Thoracic aorta (tissue), 2 donors: ENCODE measurements at regions not wholly inside any gene's neighbourhood (a gene's known extent, or its start where the extent isn't known, plus 50 kb on each side); places are given as distances from the start of the nearest gene placed in this dataset.

Experiments used
- ATAC-seq: fragments of 150-250 bp; one replicate; pipeline ENCODE4 v1.8.0; 2017; ENCODE audit warnings: low read depth; ENCODE audit not compliant: insufficient number of reproducible peaks, low FRiP score
- DNase-seq: peaks from one replicate; pipeline ENCODE4 v3.0.0-alpha.2; 2020; ENCODE audit warnings: low spot score
- H3K27ac ChIP-seq, 2 donors: fragments of 200-600 bp; sonication (generic); 1 replicate in 1 of 2; 2 replicates in 1 of 2; pipeline ENCODE4 v1.5.1; 2016; ENCODE audit warnings: mild to moderate bottlenecking in 2 of 2, moderate library complexity in 2 of 2
- H3K27me3 ChIP-seq: fragments of 200-600 bp; sonication (generic); replicated peaks from 2 replicates; pipeline ENCODE4 v1.6.0; 2016; ENCODE audit warnings: mild to moderate bottlenecking; ENCODE audit not compliant: insufficient read depth
- H3K36me3 ChIP-seq: fragments of 200-600 bp; sonication (generic); one replicate; pipeline ENCODE4 v1.5.1; 2016
- H3K4me1 ChIP-seq, 2 donors: fragments of 200-600 bp; sonication (generic); 1 replicate in 1 of 2; 2 replicates in 1 of 2; pipeline versions ENCODE4 v1.5.1 to v1.6.0; 2016; ENCODE audit warnings: low read depth in 2 of 2, mild to moderate bottlenecking in 1 of 2; ENCODE audit not compliant: control insufficient read depth in 1 of 2
- H3K4me3 ChIP-seq: fragments of 200-600 bp; sonication (generic); 2 replicates; pipeline ENCODE4 v1.5.1; 2016; ENCODE audit warnings: mild to moderate bottlenecking
- H3K9me3 ChIP-seq: fragments of 200-600 bp; sonication (generic); 2 replicates; pipeline ENCODE4 v1.5.1; 2016
- TF ChIP-seq, protein P1 (sequence below): fragments of 200-600 bp; sonication (generic); IDR thresholded peaks from one replicate; pipeline ENCODE4 v1.5.1; 2019; ENCODE audit warnings: antibody characterized with exemption

- H3K36me3 ChIP-seq = no peaks in the 10 kb centered on the region
- no peaks in the 10 kb centered on the region for H3K27me3 ChIP-seq
- no peak overlapping the region for H3K4me3 ChIP-seq
- ATAC-seq (no peak), DNase-seq (no peak)
- H3K9me3 ChIP-seq = no peaks in the 10 kb centered on the region
- no peaks in the 10 kb centered on the region for H3K4me1 ChIP-seq
- TF ChIP-seq, protein P1, sequence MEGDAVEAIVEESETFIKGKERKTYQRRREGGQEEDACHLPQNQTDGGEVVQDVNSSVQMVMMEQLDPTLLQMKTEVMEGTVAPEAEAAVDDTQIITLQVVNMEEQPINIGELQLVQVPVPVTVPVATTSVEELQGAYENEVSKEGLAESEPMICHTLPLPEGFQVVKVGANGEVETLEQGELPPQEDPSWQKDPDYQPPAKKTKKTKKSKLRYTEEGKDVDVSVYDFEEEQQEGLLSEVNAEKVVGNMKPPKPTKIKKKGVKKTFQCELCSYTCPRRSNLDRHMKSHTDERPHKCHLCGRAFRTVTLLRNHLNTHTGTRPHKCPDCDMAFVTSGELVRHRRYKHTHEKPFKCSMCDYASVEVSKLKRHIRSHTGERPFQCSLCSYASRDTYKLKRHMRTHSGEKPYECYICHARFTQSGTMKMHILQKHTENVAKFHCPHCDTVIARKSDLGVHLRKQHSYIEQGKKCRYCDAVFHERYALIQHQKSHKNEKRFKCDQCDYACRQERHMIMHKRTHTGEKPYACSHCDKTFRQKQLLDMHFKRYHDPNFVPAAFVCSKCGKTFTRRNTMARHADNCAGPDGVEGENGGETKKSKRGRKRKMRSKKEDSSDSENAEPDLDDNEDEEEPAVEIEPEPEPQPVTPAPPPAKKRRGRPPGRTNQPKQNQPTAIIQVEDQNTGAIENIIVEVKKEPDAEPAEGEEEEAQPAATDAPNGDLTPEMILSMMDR = no peak
- H3K27ac ChIP-seq = no peak overlapping the region
These were observed 78.9 kb downstream of the COPS8 start for GRCh38 chr2:237164474-237165042.

DNA sequence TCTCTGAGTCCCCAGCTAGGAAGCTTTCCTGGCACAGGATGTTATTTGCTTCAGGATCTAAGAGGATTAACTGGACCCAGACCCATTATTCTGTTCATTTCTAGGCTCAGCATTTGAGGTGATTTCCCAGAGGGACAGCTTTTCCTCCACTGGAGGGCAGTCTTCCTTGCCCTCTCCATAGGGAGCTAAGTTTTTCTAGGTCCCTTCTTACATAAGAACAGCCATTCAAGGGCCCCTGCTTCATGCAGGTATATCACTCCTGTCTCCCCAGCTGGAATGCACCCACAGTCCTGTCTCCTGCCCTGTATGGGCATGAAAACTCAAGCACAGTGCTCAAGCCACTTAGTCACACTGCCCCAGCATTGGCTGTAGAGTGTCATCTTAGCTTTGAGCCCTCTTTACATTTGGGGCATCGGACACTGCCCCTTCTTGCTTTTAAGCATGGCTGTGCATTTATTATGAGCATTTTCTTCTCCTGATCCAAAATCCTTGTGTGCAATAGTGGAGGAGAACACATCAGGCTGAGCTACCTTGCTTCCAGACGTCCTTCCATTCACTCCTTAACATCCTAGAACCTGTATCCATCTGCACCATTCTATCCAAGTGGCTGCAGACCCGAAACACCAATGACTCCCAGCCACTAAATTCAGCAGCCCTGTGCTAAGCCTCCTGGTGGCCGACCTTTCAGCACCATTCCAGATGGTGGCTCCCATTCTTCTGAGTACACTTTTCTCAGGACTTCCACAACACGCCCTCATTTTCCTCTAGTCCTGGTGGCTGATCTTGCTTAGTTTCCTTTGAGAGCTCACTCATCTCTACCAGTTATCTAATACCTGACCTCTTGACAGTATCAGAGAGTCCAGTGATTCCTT is 80.0 kb downstream of the COPS8 start:
- no peak overlapping the region for H3K4me3 ChIP-seq
- DNase-seq = no peak
- H3K27me3 ChIP-seq = no peaks in the 10 kb centered on the region
- H3K27ac ChIP-seq = no peak overlapping the region
- ATAC-seq = no peak
- TF ChIP-seq, protein P1 = no peak
- no peaks in the 10 kb centered on the region for H3K4me1 ChIP-seq
- no peaks in the 10 kb centered on the region for H3K9me3 ChIP-seq
- H3K36me3 ChIP-seq = no peaks in the 10 kb centered on the region

GRCh38 chr2:237167038-237167437 is 81.3 kb downstream of the COPS8 start:
- Histone ChIP-seq H3K36me3 (no peaks in the 10 kb centered on the region), H3K4me3 (no peak overlapping the region), H3K4me1 (peaks cover 3 to 9% of the 10 kb centered on the region in 2 donors), H3K27me3 (no peaks in the 10 kb centered on the region), H3K27ac (no peak overlapping the region), H3K9me3 (no peaks in the 10 kb centered on the region)
- DNase-seq (no peak), ATAC-seq (no peak)
- TF ChIP-seq, protein P1 = no peak

DNA sequence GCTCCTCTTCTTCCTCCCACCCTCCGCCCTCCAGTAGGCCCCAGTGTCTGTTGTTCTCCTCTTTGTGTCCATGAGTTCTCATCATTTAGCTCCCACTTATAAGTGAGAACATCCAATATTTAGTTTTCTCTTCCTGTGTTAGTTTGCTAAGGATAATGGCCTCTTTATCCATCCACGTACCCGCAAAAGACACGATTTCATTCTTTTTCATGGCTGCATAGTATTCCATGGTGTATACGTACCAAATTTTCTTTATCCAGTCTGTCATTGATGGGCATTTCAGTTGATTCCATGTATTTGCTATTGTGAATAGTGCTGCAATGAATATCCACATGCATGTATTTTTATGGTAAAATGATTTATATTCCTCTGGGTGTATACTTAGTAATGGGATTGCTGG is 82.2 kb downstream of the COPS8 start:
- TF ChIP-seq, protein P1 = no peak
- ATAC-seq (no peak), DNase-seq (no peak)
- H3K4me1 ChIP-seq = peaks cover 3 to 12% of the 10 kb centered on the region in 2 donors
- H3K36me3 ChIP-seq = no peaks in the 10 kb centered on the region
- no peak overlapping the region for H3K27ac ChIP-seq
- no peaks in the 10 kb centered on the region for H3K27me3 ChIP-seq
- no peak overlapping the region for H3K4me3 ChIP-seq
- H3K9me3 ChIP-seq = no peaks in the 10 kb centered on the region

DNA sequence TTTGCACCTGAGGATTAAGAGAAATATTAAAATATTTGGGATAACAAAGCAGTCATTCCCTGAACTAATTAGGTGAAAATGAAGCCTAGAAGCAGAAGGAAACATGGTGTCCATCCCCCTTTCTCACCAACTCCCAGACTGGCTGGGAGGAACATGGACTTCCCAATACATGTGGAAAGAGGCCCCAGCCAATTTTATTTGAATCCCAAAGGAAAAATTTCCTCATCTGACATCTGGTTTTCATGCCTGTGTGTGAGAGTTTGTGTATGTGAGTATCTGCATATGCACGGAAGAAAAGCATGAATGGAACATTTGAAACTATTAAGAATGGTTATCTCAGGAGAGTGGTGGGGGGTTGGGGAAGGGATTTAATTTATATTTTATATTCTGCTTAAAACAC is 84.3 kb downstream of the COPS8 start:
- Histone ChIP-seq H3K9me3 (peaks cover 4% of the 10 kb centered on the region), H3K4me1 (peaks cover 3 to 12% of the 10 kb centered on the region in 2 donors), H3K27me3 (no peaks in the 10 kb centered on the region), H3K4me3 (no peak overlapping the region), H3K36me3 (no peaks in the 10 kb centered on the region), H3K27ac (no peak overlapping the region)
- DNase-seq = no peak
- ATAC-seq = no peak
- TF ChIP-seq, protein P1 = no peak
